K562 (cell line): ENCODE measurements at regions not wholly inside any gene's neighbourhood (a gene's known extent, or its start where the extent isn't known, plus 50 kb on each side); places are given as distances from the start of the nearest gene placed in this dataset.

Experiments
- EP300 ChIP-seq: IDR thresholded peaks from 2 replicates; pipeline ENCODE4 v1.6.1; 2012; ENCODE audit warnings: low read length, improper control_type of control experiment
- EZH2 ChIP-seq: IDR thresholded peaks from 2 replicates; pipeline ENCODE4 v1.6.1; 2012; ENCODE audit warnings: low read depth, mild to moderate bottlenecking, inconsistent platforms, low read length, borderline replicate concordance
- KDM2B ChIP-seq: fragments of 250-450 bp; sonication (Bioruptor Pico); IDR thresholded peaks from 2 replicates; pipeline ENCODE4 v1.8.0; 2021; ENCODE audit warnings: mild to moderate bottlenecking, moderate library complexity
- MEF2A ChIP-seq: IDR thresholded peaks from 2 replicates; pipeline ENCODE4 v1.6.1; 2011; ENCODE audit warnings: low read depth, mild to moderate bottlenecking, low read length, moderate library complexity; ENCODE audit not compliant: control insufficient read depth
- MYC ChIP-seq, 2 experiments: fragments of 250-450 bp in 1 of 2; sonication (Bioruptor Pico) in 1 of 2; IDR thresholded peaks; 2 replicates each; pipeline versions ENCODE4 v1.5.1 to v1.6.1; 2012 to 2021; ENCODE audit warnings: low read depth in 2 of 2, borderline replicate concordance in 1 of 2, improper control_type of control experiment in 1 of 2, low read length in 1 of 2, mild to moderate bottlenecking in 1 of 2, moderate library complexity in 1 of 2
- PHF20 ChIP-seq: fragments of 450-650 bp; IDR thresholded peaks from 2 replicates; pipeline ENCODE4 v1.6.1; 2018; ENCODE audit not compliant: partially characterized antibody
- TAF15 ChIP-seq: fragments of 200-400 bp; formaldehyde crosslinking; IDR thresholded peaks from 2 replicates; pipeline ENCODE4 v1.6.1; 2017; ENCODE audit warnings: mild to moderate bottlenecking, low read depth, low read length, moderate library complexity
- ZNF12 ChIP-seq: sonication (generic); formaldehyde crosslinking; IDR thresholded peaks from 2 replicates; pipeline ENCODE4 v1.4.0; 2020; ENCODE audit warnings: mild to moderate bottlenecking, missing genetic modification reagents
- ZNF280B ChIP-seq: fragments of 250-450 bp; sonication (Bioruptor Pico); IDR thresholded peaks from 2 replicates; pipeline ENCODE4 v1.5.1; 2021; ENCODE audit warnings: mild to moderate bottlenecking
- ZNF354B ChIP-seq: fragments of 250-450 bp; sonication (Bioruptor Pico); IDR thresholded peaks from 2 replicates; pipeline ENCODE4 v1.4.0; 2020
- TF ChIP-seq, protein P1 (sequence below), 2 experiments: fragments of 450-650 bp in 1 of 2; sonication (generic) in 1 of 2; formaldehyde crosslinking in 1 of 2; IDR thresholded peaks in 1 of 2; conservative IDR thresholded peaks in 1 of 2; 2 replicates each; pipeline versions ENCODE4 v1.6.1 to v1.8.1; 2016 to 2023; ENCODE audit warnings: mild to moderate bottlenecking in 2 of 2, moderate library complexity in 2 of 2, inconsistent platforms in 1 of 2, missing genetic modification reagents in 1 of 2
- TF ChIP-seq, protein P2 (sequence below), 3 experiments: IDR thresholded peaks in 2 of 3; conservative IDR thresholded peaks in 1 of 3; 2 replicates each; pipeline ENCODE4 v1.5.1; 2011 to 2012; ENCODE audit warnings: low read length in 3 of 3, mild to moderate bottlenecking in 3 of 3, control low read depth in 2 of 3, improper control_type of control experiment in 1 of 3, inconsistent platforms in 1 of 3, low read depth in 1 of 3, mixed read lengths in 1 of 3, moderate library complexity in 1 of 3; ENCODE audit not compliant: insufficient read depth in 2 of 3

- TF ChIP-seq KDM2B (CRISPR knock-in tag) (no peak), ZNF12 (CRISPR knock-in tag) (no peak), MYC (IDR thresholded peaks at IDR 0.05; ENCODE audit: low read depth, low read length) (no peak), MYC (CRISPR knock-in tag; IDR thresholded peaks at IDR 0.05; ENCODE audit: borderline replicate concordance, low read depth) (no peak), ZNF280B (CRISPR knock-in tag) (no peak), EZH2 (no peak), TAF15 (no peak), EP300 (no peak), PHF20 (no peak), MEF2A (no peak), ZNF354B (CRISPR knock-in tag) (no peak)
- TF ChIP-seq, protein P1, sequence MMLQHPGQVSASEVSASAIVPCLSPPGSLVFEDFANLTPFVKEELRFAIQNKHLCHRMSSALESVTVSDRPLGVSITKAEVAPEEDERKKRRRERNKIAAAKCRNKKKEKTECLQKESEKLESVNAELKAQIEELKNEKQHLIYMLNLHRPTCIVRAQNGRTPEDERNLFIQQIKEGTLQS (IDR thresholded peaks at IDR 0.05), result no peak
- TF ChIP-seq, protein P1 (CRISPR knock-in tag; conservative IDR thresholded peaks at IDR 0.05), result no peak
- TF ChIP-seq, protein P2, sequence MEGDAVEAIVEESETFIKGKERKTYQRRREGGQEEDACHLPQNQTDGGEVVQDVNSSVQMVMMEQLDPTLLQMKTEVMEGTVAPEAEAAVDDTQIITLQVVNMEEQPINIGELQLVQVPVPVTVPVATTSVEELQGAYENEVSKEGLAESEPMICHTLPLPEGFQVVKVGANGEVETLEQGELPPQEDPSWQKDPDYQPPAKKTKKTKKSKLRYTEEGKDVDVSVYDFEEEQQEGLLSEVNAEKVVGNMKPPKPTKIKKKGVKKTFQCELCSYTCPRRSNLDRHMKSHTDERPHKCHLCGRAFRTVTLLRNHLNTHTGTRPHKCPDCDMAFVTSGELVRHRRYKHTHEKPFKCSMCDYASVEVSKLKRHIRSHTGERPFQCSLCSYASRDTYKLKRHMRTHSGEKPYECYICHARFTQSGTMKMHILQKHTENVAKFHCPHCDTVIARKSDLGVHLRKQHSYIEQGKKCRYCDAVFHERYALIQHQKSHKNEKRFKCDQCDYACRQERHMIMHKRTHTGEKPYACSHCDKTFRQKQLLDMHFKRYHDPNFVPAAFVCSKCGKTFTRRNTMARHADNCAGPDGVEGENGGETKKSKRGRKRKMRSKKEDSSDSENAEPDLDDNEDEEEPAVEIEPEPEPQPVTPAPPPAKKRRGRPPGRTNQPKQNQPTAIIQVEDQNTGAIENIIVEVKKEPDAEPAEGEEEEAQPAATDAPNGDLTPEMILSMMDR (IDR thresholded peaks at IDR 0.05 in 2 of 3, conservative IDR thresholded peaks at IDR 0.05 in 1 of 3; ENCODE audit: insufficient read depth in 2 of 3, low read depth in 1 of 3, low read length in 3 of 3), result no peak
Measured at GRCh38 chr3:182136008-182136910, 424.5 kb downstream of the SOX2 start.
